ENCODE measurements at regions not wholly inside any gene's neighbourhood (a gene's known extent, or its start where the extent isn't known, plus 50 kb on each side); places are given as distances from the start of the nearest gene placed in this dataset.
A peak's percentile ranks its signal among the peaks of the same experiment; 100 is the strongest.
"Not testable (repeated sequence)": the region's sequence is repeated elsewhere in the genome, so short reads cannot be mapped to it uniquely, and the experiment has no call there.

DNA sequence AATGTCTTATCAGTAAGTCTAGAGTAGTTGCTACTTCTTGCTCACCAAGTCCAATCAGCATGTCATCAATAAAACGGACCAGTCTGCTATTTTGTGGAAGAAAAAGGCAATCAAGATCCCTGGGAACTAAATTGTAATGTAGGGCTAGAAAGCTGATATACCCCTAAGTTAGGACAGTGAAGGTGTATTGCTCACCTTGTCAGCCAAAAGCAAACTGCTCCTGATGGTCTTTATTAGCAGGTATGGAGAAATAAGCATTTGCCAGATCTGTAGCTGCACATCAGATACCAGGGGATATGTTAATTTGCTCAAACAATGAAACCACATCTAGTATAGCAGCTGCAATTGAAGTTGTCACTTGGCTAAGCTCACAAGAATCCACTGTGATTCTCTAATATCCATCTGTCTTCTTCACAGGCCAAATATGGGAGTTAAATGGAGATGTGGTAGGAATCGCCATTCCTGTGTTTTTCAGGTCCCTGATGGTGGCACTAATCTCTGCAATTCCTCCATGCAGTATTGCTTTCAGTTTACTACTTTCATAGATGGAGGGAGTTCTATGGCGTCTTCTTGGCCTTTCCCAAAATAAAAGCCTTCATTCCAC, 75.0 kb downstream of the TMEM237 start:
- DNase-seq (ENCODE audit: low spot score): no peak

DNA sequence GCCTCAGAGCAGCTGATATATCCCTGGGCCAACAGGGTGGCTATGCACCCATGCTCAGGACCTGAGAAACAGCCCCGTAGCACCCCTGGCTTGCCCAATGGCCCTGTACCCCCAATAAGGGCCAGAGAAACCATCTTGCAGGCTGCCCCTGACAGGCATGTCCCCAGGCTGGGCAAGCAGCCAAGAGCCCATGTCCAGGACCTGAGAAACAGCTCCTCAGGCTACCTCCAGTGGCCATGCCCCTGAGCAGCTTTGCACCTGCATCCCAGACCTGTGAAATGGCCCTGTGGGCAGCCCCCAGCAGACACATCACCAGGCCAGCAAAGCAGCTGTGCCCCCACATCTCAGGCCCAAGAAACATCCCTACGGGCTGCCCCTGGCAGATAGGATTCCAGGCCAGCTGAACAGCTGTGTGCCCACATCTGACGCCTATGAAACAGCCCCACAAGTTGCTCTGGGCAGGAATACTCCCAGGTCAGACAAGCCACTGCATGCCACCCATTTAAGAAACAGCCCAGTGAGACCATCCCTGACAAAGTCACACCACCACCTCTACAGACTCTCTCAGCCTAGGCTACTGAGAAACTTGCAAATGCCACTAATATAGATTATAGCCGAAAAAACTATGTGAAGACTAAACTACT, 84.1 kb downstream of the TMEM237 start:
- no peak for DNase-seq (ENCODE audit: low spot score)

DNA sequence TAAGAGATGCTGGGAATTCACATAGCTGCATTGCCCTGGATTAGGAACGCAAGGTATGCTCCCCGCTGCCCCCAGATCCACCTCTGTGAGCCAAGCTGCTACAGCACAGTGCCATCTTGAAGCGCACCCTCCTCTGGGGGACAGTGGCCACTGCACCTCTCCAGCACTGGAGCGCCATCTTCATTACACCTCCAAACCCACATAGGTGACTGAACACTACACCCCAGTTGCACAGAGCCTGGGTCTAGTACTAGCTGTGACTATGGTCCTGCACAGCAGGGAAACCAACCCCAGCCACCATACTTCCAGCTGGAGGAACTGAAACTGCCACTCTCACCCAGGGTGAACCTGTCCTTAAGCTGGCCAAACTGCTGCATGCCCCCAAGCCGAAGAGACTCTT, 84.6 kb downstream of the TMEM237 start:
- no peak for DNase-seq (ENCODE audit: low spot score)

DNA sequence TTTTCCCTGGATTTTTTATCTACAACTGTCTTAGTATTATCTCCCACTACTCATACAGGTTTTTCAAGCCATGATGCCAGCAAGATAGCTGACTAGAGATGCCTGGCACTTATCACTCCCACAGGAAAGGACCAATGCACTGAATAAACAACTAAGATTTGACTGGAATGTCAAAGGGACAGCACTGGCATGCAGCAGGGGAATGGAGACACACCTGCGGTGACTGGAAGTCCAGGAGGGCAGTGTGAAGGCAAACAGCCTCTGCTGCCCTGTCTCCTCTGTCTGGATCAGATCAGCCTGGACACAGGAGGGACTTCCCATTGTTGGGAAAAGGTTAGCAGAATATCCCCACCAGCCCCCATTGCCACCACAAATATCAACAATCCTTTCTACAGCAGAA, 85.1 kb downstream of the TMEM237 start:
- peak; percentile 28 for DNase-seq (ENCODE audit: low spot score)

DNA sequence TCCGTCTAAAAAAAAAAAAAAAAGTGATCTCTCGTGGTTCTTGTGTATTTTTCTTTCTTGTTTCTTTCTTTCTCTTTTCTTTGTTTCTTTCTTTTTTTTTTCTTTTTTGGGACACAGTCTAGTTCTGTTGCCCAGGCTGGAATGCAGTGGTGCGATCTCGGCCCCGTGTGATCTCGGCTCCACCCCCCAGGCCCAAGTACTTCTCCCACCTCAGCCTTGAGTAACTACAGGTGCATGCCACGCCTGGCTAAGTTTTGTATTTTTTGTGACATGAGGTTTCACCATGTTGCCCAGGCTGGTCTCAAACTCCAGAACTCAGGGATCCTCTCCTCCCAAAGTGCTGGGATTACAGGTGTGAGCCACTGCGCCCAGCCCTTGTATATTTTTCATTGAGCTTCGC, 91.4 kb downstream of the TMEM237 start:
- DNase-seq (ENCODE audit: low spot score): no peak

DNA sequence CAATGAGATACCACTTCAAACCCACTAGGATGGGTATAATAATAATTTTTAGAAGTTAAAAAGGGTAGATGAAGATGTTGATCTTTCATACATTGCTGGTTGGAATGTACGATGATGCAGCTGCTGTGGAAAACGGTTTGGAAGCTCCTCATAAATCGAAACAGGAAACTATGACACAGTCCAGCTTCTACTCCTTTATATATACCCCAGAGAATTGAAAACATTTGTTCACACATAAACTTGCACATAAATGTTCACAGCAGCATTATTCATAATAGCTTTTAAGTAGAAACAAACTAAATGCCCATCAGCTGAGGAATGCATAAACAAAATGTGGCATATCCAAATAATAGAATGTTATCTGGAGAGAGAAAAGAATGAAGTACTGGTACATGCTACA, 95.0 kb downstream of the STRADB start:
- DNase-seq (ENCODE audit: low spot score): no peak

DNA sequence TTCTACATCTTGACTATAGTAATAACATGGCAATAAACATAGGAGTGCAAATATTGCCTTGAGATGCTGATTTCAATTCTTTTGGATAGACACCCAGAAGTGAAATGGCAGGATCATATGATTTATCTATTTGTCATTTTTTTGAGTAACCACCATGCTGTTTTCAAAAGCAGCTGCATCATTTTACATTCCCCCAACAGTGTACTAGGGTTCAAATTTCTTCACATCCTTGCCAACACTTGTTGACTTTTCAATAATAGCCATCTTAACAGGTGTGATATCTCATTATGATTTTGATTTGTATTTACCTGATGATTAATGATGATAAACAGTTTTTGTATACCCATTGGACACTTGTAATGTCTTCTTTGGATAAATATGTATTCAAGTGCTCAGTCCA, 90.8 kb downstream of the STRADB start:
- DNase-seq (ENCODE audit: low spot score): no peak

DNA sequence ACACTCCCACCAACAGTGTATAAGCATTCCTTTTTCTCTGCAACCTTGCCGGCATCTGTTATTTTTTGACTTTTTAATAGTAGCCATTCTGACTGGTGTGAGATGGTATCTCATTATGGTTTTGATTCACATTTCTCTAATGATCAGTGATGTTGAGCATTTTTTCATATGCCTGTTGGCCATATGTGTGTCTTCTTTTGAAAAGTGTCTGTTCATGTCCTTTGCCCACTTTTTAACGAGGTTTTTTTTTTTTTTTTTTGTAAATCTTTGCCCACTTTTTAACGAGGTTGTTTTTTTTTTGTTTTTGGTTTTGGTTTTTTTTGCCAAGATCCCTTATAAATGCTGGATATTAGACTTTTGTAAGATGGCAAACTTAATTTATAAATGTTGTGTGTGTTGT, 87.7 kb downstream of the STRADB start:
- DNase-seq (ENCODE audit: low spot score): not testable (repeated sequence)

DNA sequence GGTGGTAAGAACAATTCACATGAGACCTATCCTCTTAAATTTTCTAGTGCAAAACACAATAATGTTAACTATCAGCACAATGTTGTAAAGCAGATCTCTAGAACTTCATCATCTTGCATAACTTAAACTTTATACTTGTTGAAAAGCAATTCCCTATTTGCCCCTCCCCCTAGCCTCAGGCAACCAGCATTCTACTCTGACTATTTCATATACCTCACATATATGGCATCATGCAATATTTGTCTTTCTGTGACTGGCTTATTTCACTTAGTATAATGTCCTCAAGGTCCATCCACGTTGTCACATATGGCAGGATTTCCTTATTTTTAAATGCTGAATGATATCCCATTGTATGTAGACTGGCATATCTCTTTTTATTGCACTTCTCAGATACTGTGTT, 86.5 kb downstream of the STRADB start:
- no peak for DNase-seq (ENCODE audit: low spot score)

DNA sequence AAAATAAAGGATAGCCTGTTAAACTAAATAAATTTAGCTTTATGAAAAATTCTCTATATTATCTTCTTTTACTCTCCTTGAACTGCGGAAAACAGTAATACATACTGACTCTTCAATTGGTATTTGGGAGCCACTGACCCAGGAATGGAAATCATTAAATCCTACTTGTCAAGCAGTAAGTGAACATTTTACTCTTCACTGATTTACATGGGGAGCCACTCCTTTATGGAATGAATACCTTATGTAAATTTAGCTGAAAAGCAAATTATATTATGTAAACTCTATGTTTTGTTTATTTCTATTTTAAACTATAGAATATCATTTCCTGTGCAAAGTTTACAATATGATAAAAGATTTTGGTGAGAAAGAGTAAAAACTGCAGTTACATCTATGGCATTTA, 85.2 kb downstream of the STRADB start:
- DNase-seq (ENCODE audit: low spot score): no peak

DNA sequence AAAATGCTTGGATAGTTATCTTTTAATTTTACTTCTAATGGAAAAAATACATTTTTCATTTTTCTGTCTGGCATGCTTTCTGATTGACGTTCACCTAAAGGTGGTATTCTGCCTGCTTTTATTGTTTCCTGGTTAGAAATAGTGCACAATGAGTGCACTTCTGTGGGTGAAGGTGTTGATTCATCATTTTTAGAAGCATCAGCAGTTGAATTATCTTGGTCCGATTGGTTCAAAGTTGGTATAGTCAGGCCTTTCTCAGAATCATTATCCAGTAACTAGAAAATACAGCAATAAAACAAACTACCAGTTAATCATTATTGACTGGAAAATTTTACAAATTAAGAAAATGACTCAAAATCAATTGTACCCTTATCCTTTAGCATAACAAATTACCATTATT, 84.5 kb downstream of the STRADB start:
- DNase-seq (ENCODE audit: low spot score): peak; percentile 74

DNA sequence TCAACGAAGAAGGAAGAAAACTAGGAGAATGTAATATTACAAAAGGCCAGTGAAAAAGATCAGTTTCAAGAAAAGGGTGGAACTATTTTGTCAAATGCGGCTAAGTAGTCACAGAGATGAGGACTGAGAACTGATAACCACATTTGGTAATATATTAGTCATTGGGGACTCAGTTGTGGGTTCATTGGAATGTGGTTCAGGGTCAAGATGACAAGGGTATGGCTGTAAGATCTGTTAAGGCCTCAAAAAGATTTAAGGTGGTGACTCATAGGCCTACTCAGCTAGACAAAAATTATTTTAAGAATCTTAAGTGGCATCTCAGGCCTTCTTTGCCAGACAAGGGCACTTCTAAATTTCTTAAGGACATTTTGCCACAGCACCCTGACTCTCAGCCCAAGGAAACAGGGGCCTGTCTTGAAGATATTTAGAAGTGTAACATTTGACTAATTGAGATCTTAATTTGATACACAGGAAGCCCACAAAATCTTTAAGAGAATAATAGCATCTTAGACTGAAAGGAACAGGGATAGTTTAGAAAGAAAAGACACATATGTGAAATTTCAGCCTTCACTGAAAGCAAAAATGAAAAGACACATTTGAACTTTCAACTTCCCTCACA, 81.3 kb downstream of the STRADB start:
- peak; percentile 93 for DNase-seq (ENCODE audit: low spot score)
